22Rv1 (cell line): ENCODE measurements at regions not wholly inside any gene's neighbourhood (a gene's known extent, or its start where the extent isn't known, plus 50 kb on each side); places are given as distances from the start of the nearest gene placed in this dataset.
"Not testable (repeated sequence)": the region's sequence is repeated elsewhere in the genome, so short reads cannot be mapped to it uniquely, and the experiment has no call there.

Source experiments
- H3K27ac ChIP-seq: fragments of 450-650 bp; 2 replicates; pipeline ENCODE4 v1.5.1; 2017
- CTCF ChIP-seq: fragments of 450-650 bp; IDR thresholded peaks from 2 replicates; pipeline ENCODE4 v1.5.1; 2017; ENCODE audit warnings: mild to moderate bottlenecking
- ZFX ChIP-seq: fragments of 450-650 bp; IDR thresholded peaks from 2 replicates; pipeline ENCODE4 v1.6.1; 2017; ENCODE audit warnings: antibody characterized with exemption, borderline replicate concordance

DNA sequence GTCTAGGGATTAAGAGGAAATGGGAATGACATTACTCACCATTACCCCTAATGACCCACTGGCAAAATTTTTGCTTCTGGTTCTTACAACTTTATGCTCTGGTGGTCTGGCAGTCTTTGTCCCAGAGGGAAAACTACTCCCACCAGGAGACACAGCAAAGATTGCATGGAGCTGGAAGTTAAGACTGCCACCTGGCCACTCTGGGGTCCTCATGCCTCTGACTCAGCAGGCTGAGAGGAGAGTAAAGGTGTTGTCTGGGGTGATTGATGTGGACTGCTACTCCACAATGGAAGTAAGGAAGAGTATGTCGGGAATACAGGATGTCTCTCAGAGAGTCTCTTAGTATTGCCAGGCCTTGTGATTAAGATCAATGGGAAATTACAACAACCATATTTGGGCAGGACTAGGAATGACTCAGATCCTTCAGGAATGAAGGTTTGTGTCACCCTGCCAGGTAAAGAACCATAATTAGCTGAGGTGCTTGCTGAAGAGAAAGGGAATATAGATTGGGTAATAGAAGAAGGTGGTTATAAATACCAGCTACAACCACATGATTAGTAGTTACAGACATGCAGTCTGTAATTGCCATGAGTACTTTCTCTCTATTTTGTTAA is 215.5 kb downstream of the GPAT3 start:
- H3K27ac ChIP-seq: no peak overlapping the region
- TF ChIP-seq CTCF: no peak
- no peak for TF ChIP-seq ZFX

GRCh38 chr4:83748711-83749110 is 212.8 kb downstream of the GPAT3 start:
- peak overlapping the region; percentile 55 for H3K27ac ChIP-seq
- TF ChIP-seq CTCF: no peak
- TF ChIP-seq ZFX: no peak

DNA sequence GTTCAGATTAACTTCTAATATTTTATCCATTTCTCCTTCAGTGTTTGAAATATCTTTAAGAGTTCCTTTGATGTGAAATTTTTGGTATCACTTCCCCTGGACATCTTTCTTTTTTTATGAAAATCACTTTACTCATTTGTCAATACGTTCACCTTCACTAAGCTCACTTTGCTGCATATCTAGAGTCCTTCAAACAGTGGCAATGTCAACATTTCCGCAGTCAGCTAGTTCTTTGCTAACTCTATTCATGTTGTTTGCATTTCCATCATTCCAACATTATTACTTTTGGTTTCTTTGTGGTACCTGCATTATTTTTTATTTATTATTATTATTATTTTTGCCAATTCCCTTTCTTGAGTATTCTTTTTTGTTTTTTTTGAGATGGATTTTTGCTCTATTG is 203.0 kb downstream of the GPAT3 start:
- no peak overlapping the region for H3K27ac ChIP-seq
- no peak for TF ChIP-seq ZFX
- TF ChIP-seq CTCF: no peak

DNA sequence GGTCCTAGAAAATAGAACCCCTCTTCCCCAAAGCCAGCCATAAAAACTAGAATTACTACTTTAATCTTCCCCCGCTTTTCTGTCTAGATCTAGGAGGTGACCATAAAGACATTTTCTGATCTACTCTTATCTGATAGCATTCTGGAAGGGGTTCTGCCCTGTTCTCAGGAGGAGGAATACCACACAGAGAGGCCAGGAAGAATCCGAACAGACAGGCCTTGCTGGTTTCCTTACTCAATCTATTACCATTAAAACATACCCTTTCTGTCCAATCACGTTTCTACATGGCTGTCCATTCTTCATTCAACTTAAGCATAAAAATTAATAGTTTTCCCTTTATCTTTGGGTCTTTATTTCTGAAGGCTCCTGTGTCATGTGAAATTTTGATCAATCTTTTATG is 198.7 kb downstream of the GPAT3 start:
- H3K27ac ChIP-seq: no peak overlapping the region
- TF ChIP-seq ZFX (no peak), CTCF (no peak)

DNA sequence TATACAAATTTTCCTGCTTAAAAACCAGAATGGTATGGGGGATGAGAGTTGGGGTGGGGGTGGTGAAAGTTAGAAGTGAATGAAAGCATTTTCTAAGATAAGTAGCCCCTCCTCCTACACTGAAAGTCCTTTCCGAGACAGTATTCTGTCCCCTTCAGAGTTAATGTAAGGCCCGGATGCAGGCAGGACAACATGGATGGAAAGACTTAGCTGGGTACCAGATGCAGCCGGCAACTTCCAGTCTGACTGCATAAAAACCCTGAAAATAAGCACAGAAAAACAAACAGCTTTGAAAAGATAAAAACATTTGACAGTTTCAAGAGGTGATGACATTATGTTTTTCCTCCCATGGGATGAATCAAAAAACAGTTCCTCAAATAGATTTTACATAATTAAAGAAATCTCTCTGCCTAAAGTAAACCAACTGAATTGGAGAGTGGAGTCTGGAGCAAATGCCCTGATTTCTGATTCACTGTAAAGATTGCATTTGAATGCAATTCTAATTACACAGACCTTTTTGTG is 196.3 kb downstream of the GPAT3 start:
- H3K27ac ChIP-seq: no peak overlapping the region
- TF ChIP-seq ZFX (no peak), CTCF (no peak)

GRCh38 chr4:83731609-83732008 is 195.7 kb downstream of the GPAT3 start:
- TF ChIP-seq ZFX (no peak), CTCF (no peak)
- no peak overlapping the region for H3K27ac ChIP-seq

DNA sequence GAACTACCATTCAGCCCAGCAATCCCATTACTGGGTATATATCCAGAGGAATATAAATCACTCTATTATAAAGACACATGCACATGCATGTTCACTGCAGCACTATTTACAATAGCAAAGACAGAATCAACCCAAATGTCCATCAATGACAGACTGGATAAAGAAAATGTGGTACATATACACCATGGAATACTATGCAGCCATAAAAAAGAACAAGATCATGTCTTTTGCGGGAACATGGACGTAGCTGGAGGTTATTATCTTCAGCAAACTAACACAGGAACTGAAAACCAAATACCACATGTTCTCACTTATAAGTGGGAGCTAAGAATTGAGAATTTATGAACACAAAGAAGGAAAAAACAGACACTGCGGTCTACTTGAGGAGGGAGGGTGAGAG is 195.1 kb downstream of the GPAT3 start:
- not testable (repeated sequence) for H3K27ac ChIP-seq

- TF ChIP-seq CTCF (no peak), ZFX (no peak)
- H3K27ac ChIP-seq: no peak overlapping the region
Observed at GRCh38 chr4:83728191-83728590, 192.3 kb downstream of the GPAT3 start.
